Activated CD4-positive, alpha-beta T cell treated with anti-CD3 and anti-CD28 coated beads for 48 hours (primary cell): ENCODE measurements at regions not wholly inside any gene's neighbourhood (a gene's known extent, or its start where the extent isn't known, plus 50 kb on each side); places are given as distances from the start of the nearest gene placed in this dataset.

Experiments used
- DNase-seq: peaks from one replicate; pipeline ENCODE4 v3.0.0-alpha.2; 2020

- DNase-seq = no peak
These were observed 749.3 kb upstream of the HS6ST1 start for GRCh38 chr2:129067953-129068352.

DNA sequence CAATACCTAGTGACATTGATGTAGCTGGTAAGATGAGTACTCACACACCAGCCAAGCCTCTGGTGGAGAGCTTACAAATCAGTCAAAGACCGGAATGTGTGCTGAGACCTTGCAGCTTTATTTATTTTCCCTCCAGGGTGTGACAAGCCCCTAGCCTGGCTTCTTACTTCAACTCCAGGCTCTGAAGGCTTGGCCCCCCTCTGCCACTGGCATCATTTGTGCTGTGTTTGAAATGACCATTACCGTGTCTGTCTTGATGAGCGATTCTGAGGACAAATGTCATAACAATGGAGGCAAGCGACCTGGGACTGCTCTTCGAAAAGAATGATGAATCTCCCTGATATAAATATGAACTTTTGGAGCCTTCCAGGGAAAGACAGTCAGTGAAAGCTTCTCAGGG, 749.9 kb upstream of the HS6ST1 start:
- DNase-seq = no peak

- DNase-seq = no peak
These were observed 751.4 kb upstream of the HS6ST1 start for GRCh38 chr2:129069875-129070594.

GRCh38 chr2:129070663-129071062, 752.0 kb upstream of the HS6ST1 start:
- DNase-seq = no peak

- no peak for DNase-seq
These were observed 752.9 kb upstream of the HS6ST1 start for GRCh38 chr2:129071531-129071930.

DNA sequence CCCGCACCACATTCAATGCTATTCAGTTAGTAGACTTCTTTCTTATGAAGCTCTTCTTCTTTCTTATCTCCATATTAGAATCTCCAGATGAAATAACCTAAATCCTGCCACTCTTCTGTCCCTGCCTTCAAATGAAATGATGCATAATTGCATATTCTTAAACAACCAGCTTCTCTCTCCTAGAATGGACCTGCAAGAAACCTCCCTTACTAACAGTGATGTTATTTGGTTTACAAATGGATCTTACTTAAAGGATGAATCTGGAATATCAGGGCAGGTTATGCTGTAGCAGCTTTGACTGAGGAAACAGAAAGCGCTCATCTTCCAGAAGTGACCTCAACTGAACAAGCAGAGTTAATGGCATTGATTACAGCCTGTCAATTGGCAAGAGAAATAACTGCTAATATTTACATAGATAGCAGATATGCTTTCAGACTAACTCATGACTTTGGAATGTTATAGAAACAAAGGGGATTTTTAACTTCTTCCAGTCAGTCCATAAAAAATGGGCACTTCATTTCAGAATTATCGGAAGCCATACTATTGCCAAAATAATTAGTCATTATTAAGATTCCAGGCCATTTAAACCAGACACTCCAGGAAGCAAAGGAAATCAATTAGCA, 755.7 kb upstream of the HS6ST1 start:
- DNase-seq = no peak

- DNase-seq = no peak
These were observed 759.9 kb upstream of the HS6ST1 start for GRCh38 chr2:129078548-129078947.

- DNase-seq = no peak
These were observed 762.2 kb upstream of the HS6ST1 start for GRCh38 chr2:129080715-129081476.

GRCh38 chr2:129085386-129085785, 766.7 kb upstream of the HS6ST1 start:
- DNase-seq = no peak

DNA sequence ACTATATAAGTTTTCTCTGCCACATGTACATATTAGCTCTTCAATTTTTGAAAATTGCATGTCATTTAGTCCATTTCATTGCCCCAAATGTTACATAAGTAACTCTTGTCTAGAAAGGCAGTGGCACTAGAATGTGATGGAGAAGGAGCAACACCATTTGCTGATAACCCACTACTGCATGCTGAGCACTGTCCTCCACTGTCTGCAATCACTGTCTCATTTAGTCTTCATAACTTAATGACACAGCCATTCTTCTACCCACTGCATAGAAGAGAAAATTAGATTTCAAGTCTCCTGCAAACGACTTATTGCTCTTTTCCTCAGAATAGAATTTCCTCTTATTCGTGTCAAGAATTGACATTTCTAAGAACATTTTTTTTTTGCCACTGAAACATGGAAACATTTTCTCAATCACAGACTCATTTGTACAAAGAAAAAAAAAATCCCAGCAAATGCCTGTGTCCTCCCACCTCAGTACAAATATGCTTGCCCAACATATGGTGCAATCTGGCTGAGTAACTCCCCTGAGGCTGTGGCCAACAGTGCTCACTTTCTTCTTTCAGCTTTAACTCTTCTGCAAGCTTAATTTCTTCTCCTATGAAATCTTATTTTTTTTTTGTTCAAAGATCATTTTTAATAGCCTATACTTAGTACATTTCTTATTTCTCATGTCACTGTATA, 768.6 kb upstream of the HS6ST1 start:
- DNase-seq = no peak

GRCh38 chr2:129091620-129092019, 773.0 kb upstream of the HS6ST1 start:
- DNase-seq = no peak

- no peak for DNase-seq
These were observed 774.3 kb upstream of the HS6ST1 start for GRCh38 chr2:129092956-129093355.

DNA sequence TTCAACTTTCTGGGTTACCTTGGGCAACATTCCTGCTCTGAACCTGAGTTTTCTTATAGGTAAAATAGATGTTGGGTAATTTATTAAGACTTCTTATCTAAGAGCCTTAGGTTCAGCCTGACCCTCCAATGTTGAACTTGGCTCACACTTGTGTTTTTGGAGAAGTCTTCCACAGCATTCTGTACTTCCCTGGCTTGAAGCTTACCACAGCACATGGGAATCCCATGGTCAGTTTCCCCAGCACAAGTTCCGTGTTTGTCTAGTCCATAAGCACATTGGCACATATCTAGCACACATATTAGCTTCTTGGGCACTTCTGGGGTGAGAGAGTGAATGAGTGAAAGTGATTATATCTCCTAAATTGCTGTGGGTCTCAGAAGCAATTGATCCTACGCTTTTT, 782.5 kb upstream of the HS6ST1 start:
- no peak for DNase-seq

DNA sequence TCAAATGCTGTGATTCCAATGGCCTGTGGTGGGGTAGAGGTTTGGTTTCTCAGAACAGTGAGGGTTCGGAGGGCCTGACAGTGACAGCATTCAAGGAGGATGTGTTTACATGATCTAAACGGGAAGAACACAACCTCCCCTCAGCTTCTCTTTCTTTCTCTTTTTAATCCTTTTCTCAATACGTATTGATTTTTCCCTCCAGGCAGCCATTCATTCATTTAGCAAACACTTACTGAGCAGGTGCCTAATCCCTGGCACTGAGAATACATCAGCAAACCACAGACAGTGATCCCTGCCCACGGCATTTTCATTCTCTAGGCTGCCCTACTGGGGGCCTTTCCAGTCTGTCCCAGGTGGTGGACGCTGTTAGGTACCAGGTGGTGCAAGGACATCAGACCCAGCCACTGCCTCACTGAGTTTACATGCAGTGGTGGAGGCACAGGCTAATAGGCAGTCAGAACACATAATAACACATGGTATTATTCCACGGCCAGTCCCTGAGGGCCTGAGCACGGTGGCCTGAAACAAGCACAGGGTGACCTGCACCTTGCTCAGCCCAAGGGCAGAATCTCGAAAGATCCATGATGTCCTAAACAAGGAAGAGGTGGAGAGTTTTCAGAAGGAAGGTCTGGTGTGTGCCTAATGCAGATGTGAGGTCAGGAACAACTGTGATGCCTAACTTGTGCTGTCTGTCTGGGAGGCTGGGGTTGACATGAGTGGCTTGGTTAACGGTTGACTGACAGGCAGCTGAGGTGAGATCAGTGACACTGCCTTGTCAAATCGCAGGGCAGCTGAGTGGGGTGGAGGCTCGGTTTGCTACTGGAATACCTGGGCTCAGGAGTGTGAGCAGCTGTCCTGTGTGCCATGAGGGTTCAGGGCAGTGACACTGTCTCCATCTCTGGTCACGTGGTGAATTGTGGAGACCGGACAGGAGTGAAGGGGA, 785.5 kb upstream of the HS6ST1 start:
- DNase-seq = no peak

GRCh38 chr2:129112181-129112580, 793.5 kb upstream of the HS6ST1 start:
- no peak for DNase-seq

GRCh38 chr2:129113776-129114175, 795.1 kb upstream of the HS6ST1 start:
- DNase-seq = no peak

DNA sequence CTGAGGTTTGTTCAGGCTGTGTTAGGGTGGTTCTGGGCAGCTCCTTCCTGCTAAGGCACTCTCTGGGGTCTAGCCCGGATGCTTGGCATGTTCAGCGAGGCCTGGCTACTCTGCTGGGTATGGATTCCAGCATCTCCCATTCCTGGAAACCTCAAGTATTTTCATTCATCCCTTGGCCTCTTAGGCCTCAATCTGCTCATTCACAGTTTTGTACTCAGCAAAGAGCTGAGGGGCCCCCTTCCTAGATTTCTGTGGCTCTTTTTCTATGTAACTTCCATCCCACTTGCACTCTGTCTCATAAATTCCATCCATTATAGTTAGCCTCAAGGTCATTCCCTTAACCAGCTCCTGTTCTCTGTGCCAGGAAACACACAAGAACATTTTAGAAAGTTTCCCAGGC, 798.8 kb upstream of the HS6ST1 start:
- DNase-seq = no peak

- DNase-seq = no peak
These were observed 799.6 kb upstream of the HS6ST1 start for GRCh38 chr2:129118296-129118695.

GRCh38 chr2:129129087-129129486, 810.4 kb upstream of the HS6ST1 start:
- no peak for DNase-seq

DNA sequence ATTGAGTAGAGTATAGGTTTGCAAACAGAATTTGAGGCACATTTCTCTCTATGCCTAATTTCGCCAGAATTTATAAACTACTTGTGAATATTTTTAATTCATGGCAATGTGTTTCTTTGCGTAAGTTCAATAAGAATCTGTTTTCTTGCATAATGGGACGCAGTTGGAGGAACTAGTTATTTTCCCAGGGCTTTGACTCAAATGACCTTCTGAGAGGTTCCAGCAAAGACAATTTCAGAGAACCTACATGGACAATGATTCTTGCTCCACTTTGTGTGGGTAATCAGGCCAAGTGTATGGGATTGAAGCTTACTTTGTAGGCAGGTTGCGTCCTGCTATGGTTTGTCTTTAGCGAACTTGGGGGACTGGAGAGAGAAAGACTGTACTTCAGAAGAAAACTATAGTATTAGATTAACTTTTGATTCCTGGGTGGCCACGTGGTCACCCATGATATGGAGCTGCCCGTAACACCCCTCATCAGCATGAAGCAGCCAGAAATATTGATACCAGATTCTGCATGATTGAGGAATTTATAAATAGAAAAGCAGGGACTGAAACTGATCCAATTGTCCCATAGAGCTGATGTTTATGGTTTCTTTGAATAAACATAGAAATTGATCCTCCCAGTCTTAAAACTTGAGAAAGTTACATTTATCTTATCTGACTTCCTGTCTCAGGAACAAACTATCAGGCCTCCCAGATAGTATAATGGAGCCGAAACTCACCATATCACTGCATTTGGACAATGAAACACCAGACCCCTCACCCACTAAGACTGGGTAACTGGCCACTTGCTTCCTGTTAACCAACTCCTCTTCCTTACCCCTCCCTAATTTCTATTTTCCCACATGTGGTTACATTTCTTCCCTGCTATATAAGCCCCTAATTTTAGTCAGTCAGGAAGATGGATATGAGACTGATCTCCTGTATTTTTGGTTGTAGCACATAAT, 815.3 kb upstream of the HS6ST1 start:
- DNase-seq = no peak

- no peak for DNase-seq
These were observed 816.3 kb upstream of the HS6ST1 start for GRCh38 chr2:129135017-129135416.
